HCT116 (cell line): ENCODE measurements at regions not wholly inside any gene's neighbourhood (a gene's known extent, or its start where the extent isn't known, plus 50 kb on each side); places are given as distances from the start of the nearest gene placed in this dataset.

Experiments used
- ATAC-seq: fragments of 200-7000 bp; cut with Tn5 transposase; 2 replicates; pipeline ENCODE4 v1.9.1; 2020; ENCODE audit warnings: mild to moderate bottlenecking, moderate library complexity
- BruUV-seq: library from RNA; stranded (reverse); fragments of 400-500 nt; replicated peaks from 2 replicates; lab custom pipeline; 2021; lab: Mats Ljungman, UMichigan
- CTCF ChIA-PET: fragments of 300-600 bp; sonication (Branson Sonifier 250); formaldehyde crosslinking; loops from one replicate; lab custom pipeline; 2021; ENCODE audit warnings: antibody characterized with exemption; lab: Charles Lee
- POLR2A ChIA-PET: fragments of 300-600, 350-600 bp; sonication (Branson Sonifier 250); formaldehyde crosslinking; loops from one replicate; lab custom pipeline; 2021; ENCODE audit warnings: antibody characterized with exemption; lab: Charles Lee
- RAD21 ChIA-PET, 2 experiments: fragments of 300-600 bp; sonication (Branson Sonifier 250); formaldehyde crosslinking; loops; one replicate each; lab custom pipeline; 2023; ENCODE audit warnings: low total read pairs in 2 of 2; ENCODE audit not compliant: uncharacterized antibody in 2 of 2, unreplicated experiment in 2 of 2, low non-redundant PET in 1 of 2; lab: Charles Lee
- DNase-seq: peaks from one replicate; pipeline ENCODE4 v3.0.0-alpha.2; 2010; ENCODE audit warnings: low read depth, low spot score
- H2AFZ ChIP-seq: fragments of 200-600 bp; shearing (Covaris generic), sonication (generic); 2 replicates; pipeline ENCODE4 v1.6.1; 2017; ENCODE audit warnings: low read depth, mixed run types, mixed read lengths, antibody characterized with exemption, low read length; ENCODE audit not compliant: poor library complexity, severe bottlenecking
- H3K27ac ChIP-seq: 2 replicates; pipeline ENCODE4 v1.5.1; 2012; ENCODE audit warnings: low read depth, low read length
- H3K27me3 ChIP-seq: fragments of 200-600 bp; sonication (generic); 2 replicates; pipeline ENCODE4 v1.6.1; 2016; ENCODE audit warnings: mixed run types, low read length, mixed read lengths; ENCODE audit not compliant: insufficient read depth
- H3K36me3 ChIP-seq, 2 experiments: fragments of 200-500 bp in 1 of 2; fragments of 200-600 bp in 1 of 2; sonication (Bioruptor generic) in 1 of 2; sonication (generic) in 1 of 2; 2 replicates each; pipeline versions ENCODE4 v1.5.1 to v1.6.1; 2014 to 2016; ENCODE audit warnings: low read length in 2 of 2, inconsistent platforms in 1 of 2, mixed read lengths in 1 of 2, mixed run types in 1 of 2; ENCODE audit not compliant: insufficient read depth in 2 of 2, control insufficient read depth in 1 of 2
- H3K4me1 ChIP-seq, 2 experiments: fragments of 200-600 bp in 1 of 2; sonication (generic) in 1 of 2; 2 replicates each; pipeline versions ENCODE4 v1.5.1 to v1.6.1; 2012 to 2017; ENCODE audit warnings: low read length in 2 of 2, inconsistent platforms in 1 of 2, mild to moderate bottlenecking in 1 of 2, mixed read lengths in 1 of 2, mixed run types in 1 of 2, moderate library complexity in 1 of 2; ENCODE audit not compliant: insufficient read depth in 2 of 2, control insufficient read depth in 1 of 2
- H3K4me2 ChIP-seq: fragments of 200-600 bp; sonication (generic); 2 replicates; pipeline ENCODE4 v1.6.1; 2017; ENCODE audit warnings: mixed run types, low read length, mixed read lengths
- H3K4me3 ChIP-seq, 2 experiments: fragments of 200-600 bp in 1 of 2; sonication (generic) in 1 of 2; replicated peaks in 1 of 2; 2 replicates each; pipeline ENCODE4 v1.5.1; 2011 to 2016; ENCODE audit warnings: low read length in 2 of 2, control low read depth in 1 of 2, low read depth in 1 of 2, mild to moderate bottlenecking in 1 of 2, mixed read lengths in 1 of 2, mixed run types in 1 of 2
- H3K79me2 ChIP-seq: fragments of 200-600 bp; sonication (generic); 2 replicates; pipeline ENCODE4 v1.6.1; 2017; ENCODE audit warnings: mild to moderate bottlenecking, mixed run types, low read length, moderate library complexity, mixed read lengths; ENCODE audit not compliant: insufficient read depth
- H3K9ac ChIP-seq: fragments of 200-600 bp; sonication (generic); 2 replicates; pipeline ENCODE4 v1.6.1; 2016; ENCODE audit warnings: low read length, mixed read lengths
- H3K9me2 ChIP-seq: fragments of 200-600 bp; sonication (generic), shearing (Covaris generic); 2 replicates; pipeline ENCODE4 v1.6.1; 2017; ENCODE audit warnings: mixed run types, mild to moderate bottlenecking, moderate library complexity; ENCODE audit not compliant: insufficient read depth
- H3K9me3 ChIP-seq, 2 experiments: fragments of 200-500 bp in 1 of 2; fragments of 200-600 bp in 1 of 2; sonication (Bioruptor generic) in 1 of 2; sonication (generic) in 1 of 2; 2 replicates each; pipeline ENCODE4 v1.6.1; 2014 to 2017; ENCODE audit warnings: low read length in 2 of 2, mixed read lengths in 2 of 2, inconsistent platforms in 1 of 2, low read depth in 1 of 2, mild to moderate bottlenecking in 1 of 2, mixed run types in 1 of 2, moderate library complexity in 1 of 2; ENCODE audit not compliant: control insufficient read depth in 1 of 2, insufficient read depth in 1 of 2
- H4K20me1 ChIP-seq: fragments of 200-600 bp; sonication (generic), shearing (Covaris generic); 2 replicates; pipeline ENCODE4 v1.6.1; 2017; ENCODE audit warnings: mixed run types, mild to moderate bottlenecking, moderate library complexity; ENCODE audit not compliant: insufficient read depth
- ATF3 ChIP-seq: IDR thresholded peaks from 2 replicates; pipeline ENCODE4 v1.6.1; 2012
- CBX3 ChIP-seq: IDR thresholded peaks from 2 replicates; pipeline ENCODE4 v1.6.1; 2012; ENCODE audit warnings: low read depth
- CEBPB ChIP-seq: IDR thresholded peaks from 2 replicates; pipeline ENCODE4 v1.6.1; 2012; ENCODE audit warnings: low read depth
- CTCF ChIP-seq, 3 experiments: fragments of 200-600 bp in 1 of 3; sonication (generic) in 1 of 3; IDR thresholded peaks in 2 of 3; conservative IDR thresholded peaks in 1 of 3; 2 replicates each; pipeline ENCODE4 v1.5.1; 2012 to 2017; ENCODE audit warnings: low read depth in 2 of 3, low read length in 2 of 3, antibody characterized with exemption in 1 of 3, borderline replicate concordance in 1 of 3, control low read depth in 1 of 3, mild to moderate bottlenecking in 1 of 3, mixed read lengths in 1 of 3, mixed run types in 1 of 3, moderate library complexity in 1 of 3; ENCODE audit not compliant: insufficient read depth in 1 of 3
- EGR1 ChIP-seq: IDR thresholded peaks from 2 replicates; pipeline ENCODE4 v1.6.1; 2012; ENCODE audit warnings: low read depth
- EZH2 ChIP-seq: fragments of 200-600 bp; sonication (generic); IDR thresholded peaks from 2 replicates; pipeline ENCODE4 v1.6.1; 2017; ENCODE audit warnings: antibody characterized with exemption, mixed run types
- FOSL1 ChIP-seq: IDR thresholded peaks from 2 replicates; pipeline ENCODE4 v1.6.1; 2012; ENCODE audit warnings: low read depth
- JUND ChIP-seq: IDR thresholded peaks from 2 replicates; pipeline ENCODE4 v1.6.1; 2012
- MAX ChIP-seq: IDR thresholded peaks from 2 replicates; pipeline ENCODE4 v1.6.1; 2012
- POLR2A ChIP-seq: IDR thresholded peaks from 2 replicates; pipeline ENCODE4 v1.7.0; 2011; ENCODE audit warnings: borderline replicate concordance; ENCODE audit not compliant: insufficient read depth, insufficient read length; ENCODE audit errors: extremely low read depth
- REST ChIP-seq: IDR thresholded peaks from 2 replicates; pipeline ENCODE4 v1.6.1; 2012; ENCODE audit warnings: low read depth
- SIN3A ChIP-seq: IDR thresholded peaks from 2 replicates; pipeline ENCODE4 v1.6.1; 2012; ENCODE audit warnings: low read depth
- SP1 ChIP-seq: IDR thresholded peaks from 2 replicates; pipeline ENCODE4 v1.6.1; 2012; ENCODE audit warnings: low read depth
- SRF ChIP-seq: IDR thresholded peaks from 2 replicates; pipeline ENCODE4 v1.6.1; 2012; ENCODE audit warnings: low read depth
- TCF7L2 ChIP-seq: IDR thresholded peaks from 2 replicates; pipeline ENCODE4 v1.7.0; 2011; ENCODE audit warnings: borderline replicate concordance, inconsistent platforms; ENCODE audit not compliant: insufficient read depth, insufficient read length; ENCODE audit errors: extremely low read depth
- YY1 ChIP-seq: IDR thresholded peaks from 2 replicates; pipeline ENCODE4 v1.6.1; 2011; ENCODE audit warnings: low read length, low read depth, moderate library complexity, mild to moderate bottlenecking; ENCODE audit not compliant: insufficient replicate concordance; ENCODE audit errors: extremely low read depth
- ZBTB33 ChIP-seq: IDR thresholded peaks from 2 replicates; pipeline ENCODE4 v1.6.1; 2011; ENCODE audit warnings: mild to moderate bottlenecking, low read length, moderate library complexity; ENCODE audit not compliant: insufficient replicate concordance; ENCODE audit errors: extremely low read depth
- ZNF274 ChIP-seq: fragments of 200-500 bp; sonication (Bioruptor generic); IDR thresholded peaks from 2 replicates; pipeline ENCODE4 v1.6.1; 2014; ENCODE audit warnings: mild to moderate bottlenecking, low read depth, low read length, inconsistent platforms
- intact Hi-C: fragments of 100-400 bp; cut with micrococcal nuclease; formaldehyde crosslinking; loops from 2 replicates; pipeline ENCODE4 v1.10.0; 2022

GRCh38 chr11:71201231-71201630 is 51.1 kb downstream of the SHANK2 start:
- Histone ChIP-seq H3K9me3 (no peaks in the 10 kb centered on the region), H3K36me3 (no peaks in the 10 kb centered on the region), H3K27me3 (no peaks in the 10 kb centered on the region), H3K27ac (no peak overlapping the region), H3K9ac (no peak overlapping the region), H3K9me2 (no peaks in the 10 kb centered on the region), H3K79me2 (no peaks in the 10 kb centered on the region), H3K4me3 (no peak overlapping the region), H4K20me1 (no peaks in the 10 kb centered on the region), H3K4me1 (peaks cover 4 to 31% of the 10 kb centered on the region in 2 experiments; a peak in 3 of 4 replicates), H2AFZ (no peak overlapping the region), H3K4me2 (no peak overlapping the region)
- no peak for ATAC-seq
- no TSS peak for BruUV-seq
- intact Hi-C loops = no loop called here
- CTCF ChIA-PET = no interaction called here
- POLR2A ChIA-PET = no interaction called here
- no peak for DNase-seq
- TF ChIP-seq TCF7L2 (no peak), YY1 (no peak), FOSL1 (no peak), JUND (no peak), REST (no peak), ZBTB33 (no peak), ZNF274 (no peak), ATF3 (no peak), SRF (no peak), CEBPB (no peak), CTCF (IDR thresholded peaks at IDR 0.05 in 2 of 3, conservative IDR thresholded peaks at IDR 0.05 in 1 of 3; ENCODE audit: borderline replicate concordance in 1 of 3, insufficient read depth in 1 of 3, low read depth in 2 of 3, low read length in 2 of 3) (no peak), SP1 (no peak), SIN3A (no peak), EGR1 (no peak), POLR2A (no peak), CBX3 (no peak), EZH2 (no peak), MAX (no peak)
- RAD21 ChIA-PET = no interaction called here
